ENCODE measurements at regions not wholly inside any gene's neighbourhood (a gene's known extent, or its start where the extent isn't known, plus 50 kb on each side); places are given as distances from the start of the nearest gene placed in this dataset.

DNA sequence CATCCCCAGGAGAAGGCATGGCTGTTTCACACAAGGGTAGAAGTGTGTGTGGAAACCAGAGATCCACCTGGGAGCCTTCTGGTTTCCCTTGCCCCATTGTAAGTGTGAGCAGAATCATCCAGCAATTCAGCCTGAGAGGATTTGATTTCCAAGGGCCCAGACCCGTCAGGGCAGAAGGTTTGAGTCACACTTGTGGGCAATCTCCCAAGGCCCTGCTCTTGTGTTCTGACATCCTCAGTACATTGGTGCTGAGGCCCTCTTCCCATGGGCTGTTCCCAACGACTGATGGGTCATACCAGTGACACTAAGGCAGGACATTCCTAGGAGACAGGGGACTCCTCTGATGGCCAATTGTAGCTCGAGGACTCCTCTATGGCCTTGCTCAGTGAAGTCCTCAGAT is 58.2 kb upstream of the POLR1H start:
- TF ChIP-seq, protein P1, sequence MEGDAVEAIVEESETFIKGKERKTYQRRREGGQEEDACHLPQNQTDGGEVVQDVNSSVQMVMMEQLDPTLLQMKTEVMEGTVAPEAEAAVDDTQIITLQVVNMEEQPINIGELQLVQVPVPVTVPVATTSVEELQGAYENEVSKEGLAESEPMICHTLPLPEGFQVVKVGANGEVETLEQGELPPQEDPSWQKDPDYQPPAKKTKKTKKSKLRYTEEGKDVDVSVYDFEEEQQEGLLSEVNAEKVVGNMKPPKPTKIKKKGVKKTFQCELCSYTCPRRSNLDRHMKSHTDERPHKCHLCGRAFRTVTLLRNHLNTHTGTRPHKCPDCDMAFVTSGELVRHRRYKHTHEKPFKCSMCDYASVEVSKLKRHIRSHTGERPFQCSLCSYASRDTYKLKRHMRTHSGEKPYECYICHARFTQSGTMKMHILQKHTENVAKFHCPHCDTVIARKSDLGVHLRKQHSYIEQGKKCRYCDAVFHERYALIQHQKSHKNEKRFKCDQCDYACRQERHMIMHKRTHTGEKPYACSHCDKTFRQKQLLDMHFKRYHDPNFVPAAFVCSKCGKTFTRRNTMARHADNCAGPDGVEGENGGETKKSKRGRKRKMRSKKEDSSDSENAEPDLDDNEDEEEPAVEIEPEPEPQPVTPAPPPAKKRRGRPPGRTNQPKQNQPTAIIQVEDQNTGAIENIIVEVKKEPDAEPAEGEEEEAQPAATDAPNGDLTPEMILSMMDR (IDR thresholded peaks at IDR 0.05; ENCODE audit: poor library complexity), result no peak
- TF ChIP-seq EZH2 (IDR thresholded peaks at IDR 0.05; ENCODE audit: borderline replicate concordance), result no peak
- no peak for TF ChIP-seq EZH2phosphoT487 (IDR thresholded peaks at IDR 0.05; ENCODE audit: low read depth, severe bottlenecking, unreplicated experiment)
